H1 (cell line): ENCODE measurements at regions not wholly inside any gene's neighbourhood (a gene's known extent, or its start where the extent isn't known, plus 50 kb on each side); places are given as distances from the start of the nearest gene placed in this dataset.

ENCODE experiments used
- BRCA1 ChIP-seq: IDR thresholded peaks from 2 replicates; pipeline ENCODE4 v1.6.1; 2012; ENCODE audit warnings: low read depth, low read length, improper control_type of control experiment
- CHD2 ChIP-seq: IDR thresholded peaks from 2 replicates; pipeline ENCODE4 v1.6.1; 2012; ENCODE audit warnings: low read length, improper control_type of control experiment
- MAFK ChIP-seq: IDR thresholded peaks from 2 replicates; pipeline ENCODE4 v1.6.1; 2012; ENCODE audit warnings: low read depth, mild to moderate bottlenecking, improper control_type of control experiment, low read length
- SIN3A ChIP-seq, 2 experiments: IDR thresholded peaks in 1 of 2; conservative IDR thresholded peaks in 1 of 2; 2 replicates each; pipeline ENCODE4 v1.6.1; 2011 to 2012; ENCODE audit warnings: low read length in 2 of 2, improper control_type of control experiment in 1 of 2, low read depth in 1 of 2, mild to moderate bottlenecking in 1 of 2
- TCF12 ChIP-seq: IDR thresholded peaks from 2 replicates; pipeline ENCODE4 v1.6.1; 2011; ENCODE audit warnings: low read depth, mild to moderate bottlenecking, low read length
- TEAD4 ChIP-seq: IDR thresholded peaks from 2 replicates; pipeline ENCODE4 v1.6.1; 2012; ENCODE audit warnings: low read depth, low read length, inconsistent platforms, mixed read lengths
- YY1 ChIP-seq: IDR thresholded peaks from 2 replicates; pipeline ENCODE4 v1.6.1; 2011; ENCODE audit warnings: low read depth, mild to moderate bottlenecking, low read length

GRCh38 chr4:153095448-153096204, 108.6 kb upstream of the TRIM2 start (continued):
- TF ChIP-seq CHD2 (no peak), BRCA1 (no peak), SIN3A (conservative IDR thresholded peaks at IDR 0.05 in 1 of 2, IDR thresholded peaks at IDR 0.05 in 1 of 2; ENCODE audit: low read depth in 1 of 2, low read length in 2 of 2) (no peak), TEAD4 (no peak), YY1 (no peak), MAFK (no peak), TCF12 (no peak)
